GM19328 (cell line): ENCODE measurements at regions not wholly inside any gene's neighbourhood (a gene's known extent, or its start where the extent isn't known, plus 50 kb on each side); places are given as distances from the start of the nearest gene placed in this dataset.

Experiments used
- ATAC-seq: cut with Tn5 transposase; IDR thresholded peaks from one replicate; pipeline ENCODE4 v1.9.1; 2021; ENCODE audit warnings: mild to moderate bottlenecking, moderate library complexity; ENCODE audit not compliant: unreplicated experiment

- ATAC-seq = no peak
Measured at GRCh38 chr15:62981071-62981470, 61.5 kb upstream of the TPM1 start.

- no peak for ATAC-seq
Measured at GRCh38 chr15:62983956-62984355, 58.6 kb upstream of the TPM1 start.

- no peak for ATAC-seq
Measured at GRCh38 chr15:62985768-62986167, 56.8 kb upstream of the TPM1 start.

- ATAC-seq = no peak
Measured at GRCh38 chr15:62986948-62987347, 55.6 kb upstream of the TPM1 start.

GRCh38 chr15:62988701-62989100, 53.8 kb upstream of the TPM1 start:
- ATAC-seq = no peak

GRCh38 chr15:62989366-62990055, 53.0 kb upstream of the TPM1 start:
- no peak for ATAC-seq

- no peak for ATAC-seq
Measured at GRCh38 chr15:62991698-62992097, 50.8 kb upstream of the TPM1 start.

- ATAC-seq = no peak
Measured at GRCh38 chr15:62992302-62992701, 50.2 kb upstream of the TPM1 start.
